C4-2B (cell line): ENCODE measurements at regions not wholly inside any gene's neighbourhood (a gene's known extent, or its start where the extent isn't known, plus 50 kb on each side); places are given as distances from the start of the nearest gene placed in this dataset.

Source experiments
- ZFX ChIP-seq: fragments of 450-650 bp; IDR thresholded peaks from 2 replicates; pipeline ENCODE4 v1.6.1; 2017
- TF ChIP-seq, protein P1 (sequence below): fragments of 450-650 bp; conservative IDR thresholded peaks from 2 replicates; pipeline ENCODE4 v1.5.1; 2017; ENCODE audit warnings: mild to moderate bottlenecking

DNA sequence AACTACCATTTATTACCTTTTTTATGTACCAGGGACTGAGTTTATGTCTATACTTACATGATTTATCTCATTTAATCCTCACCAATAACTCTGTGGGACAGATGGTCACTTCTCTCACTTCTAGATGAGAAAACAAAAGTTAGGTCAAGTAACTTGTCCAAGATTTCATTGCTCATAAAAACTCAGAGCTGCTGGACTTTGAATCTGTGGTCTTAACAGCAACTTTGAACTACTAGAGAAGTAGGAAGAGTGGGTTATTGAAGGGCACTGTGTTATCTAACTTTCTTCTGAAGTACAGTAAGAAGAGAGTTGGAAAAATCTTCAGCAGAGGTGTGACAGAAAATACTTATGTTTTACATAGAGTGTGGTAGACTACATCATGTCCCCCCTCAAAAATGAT lies 214.2 kb upstream of the BMPER start:
- TF ChIP-seq, protein P1, sequence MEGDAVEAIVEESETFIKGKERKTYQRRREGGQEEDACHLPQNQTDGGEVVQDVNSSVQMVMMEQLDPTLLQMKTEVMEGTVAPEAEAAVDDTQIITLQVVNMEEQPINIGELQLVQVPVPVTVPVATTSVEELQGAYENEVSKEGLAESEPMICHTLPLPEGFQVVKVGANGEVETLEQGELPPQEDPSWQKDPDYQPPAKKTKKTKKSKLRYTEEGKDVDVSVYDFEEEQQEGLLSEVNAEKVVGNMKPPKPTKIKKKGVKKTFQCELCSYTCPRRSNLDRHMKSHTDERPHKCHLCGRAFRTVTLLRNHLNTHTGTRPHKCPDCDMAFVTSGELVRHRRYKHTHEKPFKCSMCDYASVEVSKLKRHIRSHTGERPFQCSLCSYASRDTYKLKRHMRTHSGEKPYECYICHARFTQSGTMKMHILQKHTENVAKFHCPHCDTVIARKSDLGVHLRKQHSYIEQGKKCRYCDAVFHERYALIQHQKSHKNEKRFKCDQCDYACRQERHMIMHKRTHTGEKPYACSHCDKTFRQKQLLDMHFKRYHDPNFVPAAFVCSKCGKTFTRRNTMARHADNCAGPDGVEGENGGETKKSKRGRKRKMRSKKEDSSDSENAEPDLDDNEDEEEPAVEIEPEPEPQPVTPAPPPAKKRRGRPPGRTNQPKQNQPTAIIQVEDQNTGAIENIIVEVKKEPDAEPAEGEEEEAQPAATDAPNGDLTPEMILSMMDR: no peak
- no peak for TF ChIP-seq ZFX
